AG04449 (cell line): ENCODE measurements at regions not wholly inside any gene's neighbourhood (a gene's known extent, or its start where the extent isn't known, plus 50 kb on each side); places are given as distances from the start of the nearest gene placed in this dataset.

Experiments
- CTCF ChIA-PET: fragments of 350-600 bp; formaldehyde crosslinking; extraction: SDS; loops from one replicate; lab custom pipeline; 2021; ENCODE audit warnings: antibody characterized with exemption; lab: Yijun Ruan, JAX
- POLR2A ChIA-PET: fragments of 400-600, 350-600 bp; formaldehyde crosslinking; extraction: SDS; loops from one replicate; lab custom pipeline; 2020; ENCODE audit warnings: antibody characterized with exemption, inconsistent platforms; lab: Yijun Ruan, JAX
- DNase-seq: peaks from one replicate; pipeline ENCODE4 v3.0.0-alpha.2; 2010; ENCODE audit warnings: low read depth, low spot score
- H3K4me3 ChIP-seq: 2 replicates; pipeline ENCODE4 v1.5.1; 2011; ENCODE audit warnings: low read depth, mild to moderate bottlenecking, control low read depth, low read length
- CTCF ChIP-seq: IDR thresholded peaks from one replicate; pipeline ENCODE4 v1.5.1; 2011; ENCODE audit warnings: mild to moderate bottlenecking, moderate library complexity, low read length, control low read depth, inconsistent platforms; ENCODE audit not compliant: insufficient read depth; ENCODE audit errors: missing control alignments

GRCh38 chr11:91792779-91793262 lies 431.8 kb upstream of the FAT3 start:
- ChIA-PET POLR2A (no interaction called here), CTCF (no interaction called here)
- no peak for TF ChIP-seq CTCF
- DNase-seq = no peak
- H3K4me3 ChIP-seq = no peak overlapping the region

- H3K4me3 ChIP-seq = no peak overlapping the region
- no peak for DNase-seq
- CTCF ChIA-PET = no interaction called here
- POLR2A ChIA-PET = no interaction called here
- TF ChIP-seq CTCF = no peak
Measured at GRCh38 chr11:91791171-91791468, 433.5 kb upstream of the FAT3 start.

- H3K4me3 ChIP-seq = no peak overlapping the region
- DNase-seq = no peak
- ChIA-PET CTCF (no interaction called here), POLR2A (no interaction called here)
- TF ChIP-seq CTCF = no peak
Measured at GRCh38 chr11:91790346-91791170, 434.1 kb upstream of the FAT3 start.

GRCh38 chr11:91788764-91789163 lies 435.9 kb upstream of the FAT3 start:
- no peak overlapping the region for H3K4me3 ChIP-seq
- POLR2A ChIA-PET = no interaction called here
- DNase-seq = no peak
- CTCF ChIA-PET = no interaction called here
- TF ChIP-seq CTCF = no peak

- H3K4me3 ChIP-seq = no peak overlapping the region
- TF ChIP-seq CTCF = no peak
- CTCF ChIA-PET = no interaction called here
- POLR2A ChIA-PET = no interaction called here
- no peak for DNase-seq
Measured at GRCh38 chr11:91786097-91786496, 438.5 kb upstream of the FAT3 start.

- DNase-seq = no peak
- POLR2A ChIA-PET = no interaction called here
- CTCF ChIA-PET = no interaction called here
- no peak for TF ChIP-seq CTCF
- H3K4me3 ChIP-seq = no peak overlapping the region
Measured at GRCh38 chr11:91783173-91783572, 441.4 kb upstream of the FAT3 start.
